IPS DF 6.9 (cell line): ENCODE measurements at regions not wholly inside any gene's neighbourhood (a gene's known extent, or its start where the extent isn't known, plus 50 kb on each side); places are given as distances from the start of the nearest gene placed in this dataset.

ENCODE experiments used
- DNase-seq: peaks from one replicate; pipeline ENCODE4 v3.0.0-alpha.2; 2013; ENCODE audit warnings: low read depth, low spot score
- H3K27ac ChIP-seq: one replicate; pipeline ENCODE4 v1.5.1; 2013; ENCODE audit warnings: low read length, control low read depth
- H3K27me3 ChIP-seq: 2 replicates; pipeline ENCODE4 v1.6.1; 2013; ENCODE audit warnings: mild to moderate bottlenecking, low read length; ENCODE audit not compliant: control insufficient read depth, insufficient read depth
- H3K36me3 ChIP-seq: 2 replicates; pipeline ENCODE4 v1.6.1; 2013; ENCODE audit warnings: low read length; ENCODE audit not compliant: control insufficient read depth, insufficient read depth
- H3K4me1 ChIP-seq: 2 replicates; pipeline ENCODE4 v1.6.1; 2013; ENCODE audit warnings: low read length; ENCODE audit not compliant: control insufficient read depth, insufficient read depth
- H3K4me3 ChIP-seq: 2 replicates; pipeline ENCODE4 v1.5.1; 2013; ENCODE audit warnings: mild to moderate bottlenecking, low read length
- H3K9me3 ChIP-seq: 2 replicates; pipeline ENCODE4 v1.6.1; 2013; ENCODE audit warnings: low read length, inconsistent platforms; ENCODE audit not compliant: control insufficient read depth, insufficient read depth
- WGBS: extraction: QIAGEN DNeasy Blood & Tissue Kit; methylation state at CpG from one replicate; pipeline ENCODE4 v1.1.7; 2013; ENCODE audit warnings: mixed read lengths, missing lambda C conversion rate; ENCODE audit not compliant: insufficient read length, insufficient coverage; 5-methylcytosine and 5-hydroxymethylcytosine counted together

- Histone ChIP-seq H3K27me3 (no peaks in the 10 kb centered on the region), H3K4me3 (no peak overlapping the region), H3K36me3 (no peaks in the 10 kb centered on the region), H3K9me3 (no peaks in the 10 kb centered on the region), H3K4me1 (no peaks in the 10 kb centered on the region), H3K27ac (no peak overlapping the region)
- no CpG with 5 or more reads among the region's 4 CpGs for WGBS
- no peak for DNase-seq
These were observed 373.9 kb upstream of the CA10 start for GRCh38 chr17:52532373-52532772.

GRCh38 chr17:52524096-52524637, 365.7 kb upstream of the CA10 start:
- WGBS = no CpG with 5 or more reads among the region's 3 CpGs
- no peaks in the 10 kb centered on the region for H3K27me3 ChIP-seq
- H3K9me3 ChIP-seq = no peaks in the 10 kb centered on the region
- DNase-seq = no peak
- no peaks in the 10 kb centered on the region for H3K36me3 ChIP-seq
- no peak overlapping the region for H3K4me3 ChIP-seq
- no peak overlapping the region for H3K27ac ChIP-seq
- H3K4me1 ChIP-seq = no peaks in the 10 kb centered on the region

- Histone ChIP-seq H3K9me3 (no peaks in the 10 kb centered on the region), H3K36me3 (no peaks in the 10 kb centered on the region), H3K27ac (no peak overlapping the region), H3K4me3 (no peak overlapping the region), H3K4me1 (no peaks in the 10 kb centered on the region), H3K27me3 (no peaks in the 10 kb centered on the region)
- no peak for DNase-seq
These were observed 358.7 kb upstream of the CA10 start for GRCh38 chr17:52517176-52517575.

GRCh38 chr17:52515927-52516326, 357.4 kb upstream of the CA10 start:
- no CpG with 5 or more reads among the region's 2 CpGs for WGBS
- no peaks in the 10 kb centered on the region for H3K27me3 ChIP-seq
- no peaks in the 10 kb centered on the region for H3K4me1 ChIP-seq
- H3K36me3 ChIP-seq = no peaks in the 10 kb centered on the region
- H3K4me3 ChIP-seq = no peak overlapping the region
- no peak overlapping the region for H3K27ac ChIP-seq
- no peak for DNase-seq
- H3K9me3 ChIP-seq = no peaks in the 10 kb centered on the region

DNA sequence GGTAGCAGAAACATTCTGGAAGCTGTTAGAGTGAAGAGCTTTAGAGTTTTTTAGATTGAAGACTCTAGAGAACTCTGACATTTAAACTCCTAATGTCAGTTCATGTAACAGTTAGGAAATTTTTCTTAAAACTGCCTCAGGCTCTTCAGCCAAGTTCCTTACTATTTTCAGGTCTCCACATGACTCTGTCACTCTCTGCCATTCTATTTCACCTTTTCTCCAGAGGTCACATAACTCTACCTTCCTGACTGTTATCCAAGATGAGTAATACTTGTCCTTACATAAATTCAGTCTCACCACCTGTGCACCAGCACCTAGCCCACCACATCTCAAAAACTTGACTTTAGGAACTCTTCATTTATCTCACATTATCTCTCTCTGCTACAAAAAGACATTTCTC, 347.1 kb upstream of the CA10 start:
- no peak overlapping the region for H3K27ac ChIP-seq
- no peaks in the 10 kb centered on the region for H3K27me3 ChIP-seq
- H3K36me3 ChIP-seq = no peaks in the 10 kb centered on the region
- no peak for DNase-seq
- no peak overlapping the region for H3K4me3 ChIP-seq
- H3K4me1 ChIP-seq = no peaks in the 10 kb centered on the region
- H3K9me3 ChIP-seq = no peaks in the 10 kb centered on the region

GRCh38 chr17:52504081-52504480, 345.6 kb upstream of the CA10 start:
- H3K36me3 ChIP-seq = no peaks in the 10 kb centered on the region
- no CpG with 5 or more reads among the region's 1 CpG for WGBS
- no peak overlapping the region for H3K27ac ChIP-seq
- no peaks in the 10 kb centered on the region for H3K9me3 ChIP-seq
- H3K27me3 ChIP-seq = no peaks in the 10 kb centered on the region
- no peak for DNase-seq
- no peaks in the 10 kb centered on the region for H3K4me1 ChIP-seq
- H3K4me3 ChIP-seq = no peak overlapping the region

GRCh38 chr17:52495646-52496045, 337.1 kb upstream of the CA10 start:
- Histone ChIP-seq H3K4me1 (no peaks in the 10 kb centered on the region), H3K9me3 (no peaks in the 10 kb centered on the region), H3K36me3 (no peaks in the 10 kb centered on the region), H3K27ac (no peak overlapping the region), H3K4me3 (no peak overlapping the region), H3K27me3 (no peaks in the 10 kb centered on the region)
- no peak for DNase-seq
- no CpG with 5 or more reads among the region's 5 CpGs for WGBS

DNA sequence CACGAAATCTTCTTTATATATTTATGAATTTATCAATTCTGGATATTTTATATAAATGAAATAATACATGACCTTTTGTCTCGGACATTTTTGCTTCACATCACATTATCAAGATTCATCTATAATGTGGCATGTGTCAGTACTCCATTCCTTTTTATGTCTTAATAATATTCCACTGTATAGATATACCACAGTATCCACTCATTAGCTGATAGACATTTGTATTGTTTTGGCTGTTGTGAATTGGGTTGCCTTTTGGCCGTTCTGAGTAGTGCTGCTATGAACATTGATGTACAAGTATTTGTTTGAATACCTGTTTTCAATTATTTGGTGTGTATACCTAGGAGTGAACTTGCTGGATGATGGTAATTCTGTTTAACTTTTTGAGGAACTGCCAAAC, 323.8 kb upstream of the CA10 start:
- DNase-seq = no peak
- no peaks in the 10 kb centered on the region for H3K4me1 ChIP-seq
- WGBS = no CpG with 5 or more reads among the region's 3 CpGs
- no peaks in the 10 kb centered on the region for H3K36me3 ChIP-seq
- H3K4me3 ChIP-seq = no peak overlapping the region
- H3K27me3 ChIP-seq = no peaks in the 10 kb centered on the region
- no peaks in the 10 kb centered on the region for H3K9me3 ChIP-seq
- H3K27ac ChIP-seq = no peak overlapping the region

- Histone ChIP-seq H3K27me3 (no peaks in the 10 kb centered on the region), H3K4me1 (no peaks in the 10 kb centered on the region), H3K4me3 (no peak overlapping the region), H3K9me3 (no peaks in the 10 kb centered on the region), H3K27ac (no peak overlapping the region), H3K36me3 (no peaks in the 10 kb centered on the region)
- WGBS = no CpG with 5 or more reads among the region's 9 CpGs
- no peak for DNase-seq
These were observed 319.5 kb upstream of the CA10 start for GRCh38 chr17:52477824-52478699.

GRCh38 chr17:52476638-52477313, 318.3 kb upstream of the CA10 start:
- Histone ChIP-seq H3K9me3 (no peaks in the 10 kb centered on the region), H3K27me3 (no peaks in the 10 kb centered on the region), H3K4me1 (no peaks in the 10 kb centered on the region), H3K36me3 (no peaks in the 10 kb centered on the region), H3K4me3 (no peak overlapping the region), H3K27ac (no peak overlapping the region)
- WGBS = no CpG with 5 or more reads among the region's 2 CpGs
- no peak for DNase-seq
